Motor neuron (in vitro differentiated cells): ENCODE measurements at regions not wholly inside any gene's neighbourhood (a gene's known extent, or its start where the extent isn't known, plus 50 kb on each side); places are given as distances from the start of the nearest gene placed in this dataset.
"Not testable (repeated sequence)": the region's sequence is repeated elsewhere in the genome, so short reads cannot be mapped to it uniquely, and the experiment has no call there.

Source experiments
- ATAC-seq, 8 experiments: fragments of 200-7000 bp; cut with Tn5 transposase; replicated peaks in 6 of 8; 2 replicates each; pipeline ENCODE4 v1.8.0; 2021; ENCODE audit warnings: mild to moderate bottlenecking in 8 of 8, moderate library complexity in 8 of 8
- H3K27ac ChIP-seq, 2 donors: fragments of 250-450 bp; sonication (Bioruptor Pico); 2 replicates each; pipeline ENCODE4 v1.9.0; 2021; ENCODE audit warnings: antibody characterized with exemption in 2 of 2, mild to moderate bottlenecking in 2 of 2, moderate library complexity in 1 of 2
- H3K4me1 ChIP-seq, 2 donors: fragments of 250-450 bp; sonication (Bioruptor Pico); replicated peaks in 1 of 2; 2 replicates each; pipeline ENCODE4 v1.6.1; 2021; ENCODE audit warnings: antibody characterized with exemption in 2 of 2, mild to moderate bottlenecking in 2 of 2, moderate library complexity in 1 of 2
- H3K4me3 ChIP-seq, 5 donors: fragments of 250-450 bp; sonication (Bioruptor Pico); 2 replicates each; pipeline ENCODE4 v1.9.0; 2021; ENCODE audit warnings: antibody characterized with exemption in 5 of 5, mild to moderate bottlenecking in 5 of 5, moderate library complexity in 4 of 5
- WGBS, 10 experiments: fragments of 450-650 bp; shearing (Covaris generic); methylation state at CpG; one replicate each; pipeline ENCODE4 v1.0.0; 2022; 5-methylcytosine and 5-hydroxymethylcytosine counted together
- in situ Hi-C, 9 experiments: fragments of 400-800 bp; cut with MboI; loops; one replicate each; pipeline ENCODE4 v1.15.0; 2021; ENCODE audit warnings: low sequenced_read_pairs in 9 of 9, low pct_unique_long_range_greater_than_20kb in 2 of 9; ENCODE audit not compliant: unreplicated experiment in 9 of 9

- in situ Hi-C loops, H3K4me1 ChIP-seq, H3K27ac ChIP-seq, H3K4me3 ChIP-seq: not testable (repeated sequence)
- peak; percentile 84 to 93 (median 90) for ATAC-seq
- WGBS, 10 experiments: no CpG with 5 or more reads among the region's 31 CpGs
These were observed 242.9 kb downstream of the FAM72C start for GRCh38 chr1:143728802-143729448.

- WGBS, 10 experiments: 83 to 86% methylated on average over 1 of the region's 1 CpG; no CpG with 5 or more reads in 8 of the 10 experiments
- in situ Hi-C loops: no loop called here
These were observed 244.5 kb downstream of the FAM72C start for GRCh38 chr1:143727263-143727662.

GRCh38 chr1:143721024-143721373 lies 250.8 kb downstream of the FAM72C start:
- Histone ChIP-seq H3K4me1 (no peaks in the 10 kb centered on the region), H3K27ac (no peak overlapping the region), H3K4me3 (no peak overlapping the region)
- WGBS, 10 experiments: 9 to 80% (median 67%) methylated on average over 1 to 7 of the region's 7 CpGs; no CpG with 5 or more reads in 4 of the 10 experiments
- in situ Hi-C loops: no loop called here
- no peak for ATAC-seq

More at GRCh38 chr1:143727263-143727662, 244.5 kb downstream of the FAM72C start:
- Histone ChIP-seq H3K27ac (no peak overlapping the region), H3K4me1 (no peaks in the 10 kb centered on the region), H3K4me3 (no peak overlapping the region)
- no peak for ATAC-seq

GRCh38 chr1:143720087-143721023 lies 251.4 kb downstream of the FAM72C start:
- Histone ChIP-seq H3K4me1 (no peaks in the 10 kb centered on the region), H3K4me3 (no peak overlapping the region), H3K27ac (no peak overlapping the region)
- ATAC-seq: peak in 6 of 8 experiments; percentile 75 to 94 (median 90)
- in situ Hi-C loops: no loop called here
- 17 to 70% (median 55%) methylated on average over 5 to 16 of the region's 24 CpGs; no CpG with 5 or more reads in 4 of the 10 experiments for WGBS, 10 experiments

GRCh38 chr1:143718524-143718923 lies 253.3 kb downstream of the FAM72C start:
- 25 to 100% (median 56%) methylated on average over 1 to 2 of the region's 2 CpGs; no CpG with 5 or more reads in 1 of the 10 experiments for WGBS, 10 experiments
- Histone ChIP-seq H3K27ac (no peak overlapping the region), H3K4me3 (no peak overlapping the region), H3K4me1 (no peaks in the 10 kb centered on the region)
- in situ Hi-C loops: no loop called here
- ATAC-seq: no peak

- Histone ChIP-seq H3K4me3 (no peak overlapping the region), H3K4me1 (no peaks in the 10 kb centered on the region), H3K27ac (no peak overlapping the region)
- WGBS, 10 experiments: 24 to 91% (median 66%) methylated on average over 8 to 16 of the region's 16 CpGs; no CpG with 5 or more reads in 6 of the 10 experiments
- in situ Hi-C loops: no loop called here
- no peak for ATAC-seq
These were observed 253.8 kb downstream of the FAM72C start for GRCh38 chr1:143718021-143718420.

GRCh38 chr1:143717434-143717833 lies 254.4 kb downstream of the FAM72C start:
- WGBS, 10 experiments: 59 to 95% (median 77%) methylated on average over 4 to 11 of the region's 21 CpGs; no CpG with 5 or more reads in 5 of the 10 experiments
- Histone ChIP-seq H3K27ac (no peak overlapping the region), H3K4me3 (no peak overlapping the region), H3K4me1 (no peaks in the 10 kb centered on the region)
- in situ Hi-C loops: no loop called here
- ATAC-seq: no peak

GRCh38 chr1:143714913-143715312 lies 256.9 kb downstream of the FAM72C start:
- H3K27ac ChIP-seq, H3K4me1 ChIP-seq, ATAC-seq, H3K4me3 ChIP-seq, in situ Hi-C loops: not testable (repeated sequence)
- WGBS, 10 experiments: 0 to 44% (median 24%) methylated on average over 1 to 4 of the region's 4 CpGs; no CpG with 5 or more reads in 4 of the 10 experiments

GRCh38 chr1:143709606-143710259 lies 262.1 kb downstream of the FAM72C start:
- peak in 3 of 8 experiments; percentile 46 to 75 (median 63) for ATAC-seq
- 9 to 65% (median 53%) methylated on average over 4 to 6 of the region's 10 CpGs; no CpG with 5 or more reads in 7 of the 10 experiments for WGBS, 10 experiments
- H3K4me3 ChIP-seq, H3K4me1 ChIP-seq, in situ Hi-C loops, H3K27ac ChIP-seq: not testable (repeated sequence)

GRCh38 chr1:143702739-143703138 lies 269.0 kb downstream of the FAM72C start:
- H3K4me1 ChIP-seq, H3K4me3 ChIP-seq, ATAC-seq, H3K27ac ChIP-seq, in situ Hi-C loops: not testable (repeated sequence)
- no CpG with 5 or more reads among the region's 27 CpGs for WGBS, 10 experiments

- H3K27ac ChIP-seq: no peak overlapping the region
- no peak for ATAC-seq
- no peak overlapping the region for H3K4me3 ChIP-seq
- WGBS, 10 experiments: 0 to 83% (median 62%) methylated on average over 1 to 13 of the region's 20 CpGs; no CpG with 5 or more reads in 5 of the 10 experiments
- in situ Hi-C loops: loop anchor here in 2 of 9 experiments (25.0 kb wide), 1 partner anchor 112 kb away; no protein-coding TSS in a partner anchor
- no peaks in the 10 kb centered on the region for H3K4me1 ChIP-seq
These were observed 272.1 kb downstream of the FAM72C start for GRCh38 chr1:143699731-143700130.

- H3K4me3 ChIP-seq: no peak overlapping the region
- no peak overlapping the region for H3K27ac ChIP-seq
- in situ Hi-C loops: loop anchor here in 2 of 9 experiments (25.0 kb wide), 1 partner anchor 112 kb away; no protein-coding TSS in a partner anchor
- WGBS, 10 experiments: 0 to 88% (median 50%) methylated on average over 2 to 17 of the region's 17 CpGs; no CpG with 5 or more reads in 3 of the 10 experiments
- H3K4me1 ChIP-seq: no peaks in the 10 kb centered on the region
- no peak for ATAC-seq
These were observed 272.7 kb downstream of the FAM72C start for GRCh38 chr1:143699115-143699514.
